ENCODE measurements at regions not wholly inside any gene's neighbourhood (a gene's known extent, or its start where the extent isn't known, plus 50 kb on each side); places are given as distances from the start of the nearest gene placed in this dataset.

- TF ChIP-seq, protein P1, sequence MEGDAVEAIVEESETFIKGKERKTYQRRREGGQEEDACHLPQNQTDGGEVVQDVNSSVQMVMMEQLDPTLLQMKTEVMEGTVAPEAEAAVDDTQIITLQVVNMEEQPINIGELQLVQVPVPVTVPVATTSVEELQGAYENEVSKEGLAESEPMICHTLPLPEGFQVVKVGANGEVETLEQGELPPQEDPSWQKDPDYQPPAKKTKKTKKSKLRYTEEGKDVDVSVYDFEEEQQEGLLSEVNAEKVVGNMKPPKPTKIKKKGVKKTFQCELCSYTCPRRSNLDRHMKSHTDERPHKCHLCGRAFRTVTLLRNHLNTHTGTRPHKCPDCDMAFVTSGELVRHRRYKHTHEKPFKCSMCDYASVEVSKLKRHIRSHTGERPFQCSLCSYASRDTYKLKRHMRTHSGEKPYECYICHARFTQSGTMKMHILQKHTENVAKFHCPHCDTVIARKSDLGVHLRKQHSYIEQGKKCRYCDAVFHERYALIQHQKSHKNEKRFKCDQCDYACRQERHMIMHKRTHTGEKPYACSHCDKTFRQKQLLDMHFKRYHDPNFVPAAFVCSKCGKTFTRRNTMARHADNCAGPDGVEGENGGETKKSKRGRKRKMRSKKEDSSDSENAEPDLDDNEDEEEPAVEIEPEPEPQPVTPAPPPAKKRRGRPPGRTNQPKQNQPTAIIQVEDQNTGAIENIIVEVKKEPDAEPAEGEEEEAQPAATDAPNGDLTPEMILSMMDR (IDR thresholded peaks at IDR 0.05) = no peak
- TF ChIP-seq POLR2A (IDR thresholded peaks at IDR 0.05; ENCODE audit: low read depth) = no peak
- TF ChIP-seq POLR2AphosphoS5 (IDR thresholded peaks at IDR 0.05) = no peak
- TF ChIP-seq EP300 (IDR thresholded peaks at IDR 0.05) = no peak
Observed at GRCh38 chr4:153120235-153120634, 84.0 kb upstream of the TRIM2 start.

All from esophagus muscularis mucosa (tissue), 4 donors.